Activated T-cell treated with anti-CD3 and anti-CD28 coated beads, Interleukin-2, amount 50 U/mL, for 4 hours (primary cell): ENCODE measurements at regions not wholly inside any gene's neighbourhood (a gene's known extent, or its start where the extent isn't known, plus 50 kb on each side); places are given as distances from the start of the nearest gene placed in this dataset.
A peak's percentile ranks its signal among the peaks of the same experiment; 100 is the strongest.

Experiments
- ATAC-seq, 2 donors: fragments of 200-7000 bp; cut with Tn5 transposase; one replicate each; pipeline ENCODE4 v1.10.0; 2021
- DNase-seq: peaks from one replicate; pipeline ENCODE4 v3.0.0-alpha.2; 2020
- H3K27me3 Mint-ChIP-seq: one replicate; pipeline ENCODE4 v1.8.0; 2021; ENCODE audit warnings: low read depth, mixed read lengths
- H3K36me3 Mint-ChIP-seq: one replicate; pipeline ENCODE4 v1.8.0; 2022; ENCODE audit warnings: mixed read lengths; ENCODE audit not compliant: insufficient read depth
- H3K4me1 Mint-ChIP-seq: one replicate; pipeline ENCODE4 v1.8.0; 2021; ENCODE audit warnings: low read depth, mixed read lengths
- H3K4me3 Mint-ChIP-seq: one replicate; pipeline ENCODE4 v1.8.0; 2021; ENCODE audit warnings: mild to moderate bottlenecking, moderate library complexity, mixed read lengths
- H3K9me3 Mint-ChIP-seq: one replicate; pipeline ENCODE4 v1.8.0; 2021; ENCODE audit warnings: mixed read lengths

- peaks cover 3% of the 10 kb centered on the region for H3K9me3 Mint-ChIP-seq
- H3K4me3 Mint-ChIP-seq = no peak overlapping the region
- H3K36me3 Mint-ChIP-seq = peaks cover 1% of the 10 kb centered on the region
- ATAC-seq (no peak), DNase-seq (no peak)
- peaks cover 8% of the 10 kb centered on the region for H3K27me3 Mint-ChIP-seq
- H3K4me1 Mint-ChIP-seq = no peaks in the 10 kb centered on the region
Observed at GRCh38 chrY:15345471-15346155, 821.3 kb downstream of the NLGN4Y start.

GRCh38 chrY:15349351-15349750 lies 825.0 kb downstream of the NLGN4Y start:
- no peaks in the 10 kb centered on the region for H3K4me1 Mint-ChIP-seq
- H3K9me3 Mint-ChIP-seq = no peaks in the 10 kb centered on the region
- no peak overlapping the region for H3K4me3 Mint-ChIP-seq
- ATAC-seq (no peak), DNase-seq (no peak)
- H3K36me3 Mint-ChIP-seq = no peaks in the 10 kb centered on the region
- H3K27me3 Mint-ChIP-seq = peaks cover 6% of the 10 kb centered on the region

GRCh38 chrY:15355321-15355720 lies 831.0 kb downstream of the NLGN4Y start:
- Mint-ChIP-seq H3K4me1 (peaks cover 3% of the 10 kb centered on the region), H3K27me3 (no peaks in the 10 kb centered on the region), H3K4me3 (no peak overlapping the region), H3K36me3 (no peaks in the 10 kb centered on the region), H3K9me3 (no peaks in the 10 kb centered on the region)
- DNase-seq (peak; percentile 2), ATAC-seq (peak; percentile 57 to 71)

- Mint-ChIP-seq H3K4me1 (peaks cover 2% of the 10 kb centered on the region), H3K4me3 (no peak overlapping the region), H3K27me3 (no peaks in the 10 kb centered on the region), H3K9me3 (no peaks in the 10 kb centered on the region), H3K36me3 (no peaks in the 10 kb centered on the region)
- ATAC-seq (no peak), DNase-seq (no peak)
Observed at GRCh38 chrY:15360471-15360870, 836.1 kb downstream of the NLGN4Y start.

- no peaks in the 10 kb centered on the region for H3K4me1 Mint-ChIP-seq
- H3K9me3 Mint-ChIP-seq = no peaks in the 10 kb centered on the region
- H3K4me3 Mint-ChIP-seq = no peak overlapping the region
- ATAC-seq (no peak), DNase-seq (no peak)
- H3K27me3 Mint-ChIP-seq = peaks cover 6% of the 10 kb centered on the region
- H3K36me3 Mint-ChIP-seq = no peaks in the 10 kb centered on the region
Observed at GRCh38 chrY:15364996-15365395, 840.7 kb downstream of the NLGN4Y start.

GRCh38 chrY:15368786-15369185 lies 844.5 kb downstream of the NLGN4Y start:
- Mint-ChIP-seq H3K4me1 (no peaks in the 10 kb centered on the region), H3K36me3 (no peaks in the 10 kb centered on the region), H3K27me3 (peaks cover 8% of the 10 kb centered on the region), H3K9me3 (no peaks in the 10 kb centered on the region), H3K4me3 (no peak overlapping the region)
- no peak for DNase-seq
- ATAC-seq = no peak

GRCh38 chrY:15385178-15385577 lies 860.8 kb downstream of the NLGN4Y start:
- no peaks in the 10 kb centered on the region for H3K4me1 Mint-ChIP-seq
- ATAC-seq = no peak
- H3K27me3 Mint-ChIP-seq = no peaks in the 10 kb centered on the region
- H3K36me3 Mint-ChIP-seq = no peaks in the 10 kb centered on the region
- no peak overlapping the region for H3K4me3 Mint-ChIP-seq
- H3K9me3 Mint-ChIP-seq = no peaks in the 10 kb centered on the region
- DNase-seq = no peak

- no peaks in the 10 kb centered on the region for H3K9me3 Mint-ChIP-seq
- no peak for DNase-seq
- H3K27me3 Mint-ChIP-seq = peaks cover 2% of the 10 kb centered on the region
- no peak for ATAC-seq
- no peaks in the 10 kb centered on the region for H3K4me1 Mint-ChIP-seq
- no peak overlapping the region for H3K4me3 Mint-ChIP-seq
- no peaks in the 10 kb centered on the region for H3K36me3 Mint-ChIP-seq
Observed at GRCh38 chrY:15397556-15398280, 873.4 kb downstream of the NLGN4Y start.

GRCh38 chrY:15402451-15402850 lies 878.1 kb downstream of the NLGN4Y start:
- Mint-ChIP-seq H3K4me1 (no peaks in the 10 kb centered on the region), H3K27me3 (peaks cover 2% of the 10 kb centered on the region), H3K9me3 (no peaks in the 10 kb centered on the region), H3K36me3 (no peaks in the 10 kb centered on the region), H3K4me3 (no peak overlapping the region)
- no peak for DNase-seq
- ATAC-seq = no peak

GRCh38 chrY:15404551-15404950 lies 880.2 kb downstream of the NLGN4Y start:
- no peaks in the 10 kb centered on the region for H3K9me3 Mint-ChIP-seq
- DNase-seq = no peak
- ATAC-seq = no peak
- H3K36me3 Mint-ChIP-seq = no peaks in the 10 kb centered on the region
- no peak overlapping the region for H3K4me3 Mint-ChIP-seq
- no peaks in the 10 kb centered on the region for H3K4me1 Mint-ChIP-seq
- H3K27me3 Mint-ChIP-seq = peaks cover 2% of the 10 kb centered on the region

GRCh38 chrY:15415165-15415564 lies 890.8 kb downstream of the NLGN4Y start:
- H3K4me3 Mint-ChIP-seq = no peak overlapping the region
- H3K27me3 Mint-ChIP-seq = no peaks in the 10 kb centered on the region
- no peak for ATAC-seq
- no peaks in the 10 kb centered on the region for H3K36me3 Mint-ChIP-seq
- no peaks in the 10 kb centered on the region for H3K9me3 Mint-ChIP-seq
- no peaks in the 10 kb centered on the region for H3K4me1 Mint-ChIP-seq
- no peak for DNase-seq

- no peaks in the 10 kb centered on the region for H3K36me3 Mint-ChIP-seq
- H3K9me3 Mint-ChIP-seq = no peaks in the 10 kb centered on the region
- H3K27me3 Mint-ChIP-seq = no peaks in the 10 kb centered on the region
- peak in 1 of 2 donors; percentile 51 for ATAC-seq
- H3K4me3 Mint-ChIP-seq = no peak overlapping the region
- peaks cover 2% of the 10 kb centered on the region for H3K4me1 Mint-ChIP-seq
- DNase-seq = no peak
Observed at GRCh38 chrY:15418613-15419012, 894.3 kb downstream of the NLGN4Y start.

GRCh38 chrY:15424665-15425132 lies 900.4 kb downstream of the NLGN4Y start:
- DNase-seq (no peak), ATAC-seq (peak in 1 of 2 donors; percentile 73)
- no peaks in the 10 kb centered on the region for H3K27me3 Mint-ChIP-seq
- peak overlapping the region; percentile 85 for H3K4me3 Mint-ChIP-seq
- H3K9me3 Mint-ChIP-seq = peaks cover 12% of the 10 kb centered on the region
- peaks cover 31% of the 10 kb centered on the region for H3K4me1 Mint-ChIP-seq
- no peaks in the 10 kb centered on the region for H3K36me3 Mint-ChIP-seq

- Mint-ChIP-seq H3K9me3 (peaks cover 6% of the 10 kb centered on the region), H3K27me3 (no peaks in the 10 kb centered on the region), H3K4me3 (no peak overlapping the region), H3K4me1 (peaks cover 21% of the 10 kb centered on the region), H3K36me3 (no peaks in the 10 kb centered on the region)
- ATAC-seq = no peak
- no peak for DNase-seq
Observed at GRCh38 chrY:15440021-15440695, 915.8 kb downstream of the NLGN4Y start.
